Mesenchymal stem cell (in vitro differentiated cells and primary cell): ENCODE measurements at regions not wholly inside any gene's neighbourhood (a gene's known extent, or its start where the extent isn't known, plus 50 kb on each side); places are given as distances from the start of the nearest gene placed in this dataset.
"Not testable (repeated sequence)": the region's sequence is repeated elsewhere in the genome, so short reads cannot be mapped to it uniquely, and the experiment has no call there.

Experiments used
- DNase-seq: peaks from one replicate; pipeline ENCODE4 v3.0.0-alpha.2; 2013
- H2AFZ ChIP-seq: one replicate; pipeline ENCODE4 v1.6.1; 2013; ENCODE audit warnings: low read depth, mild to moderate bottlenecking, control low read depth, inconsistent platforms, low read length, moderate library complexity
- H2AK5ac ChIP-seq: 2 replicates; pipeline ENCODE4 v1.6.1; 2013; ENCODE audit warnings: low read length, moderate library complexity, mild to moderate bottlenecking, inconsistent platforms; ENCODE audit not compliant: severe bottlenecking
- H2BK120ac ChIP-seq: one replicate; pipeline ENCODE4 v1.6.1; 2013; ENCODE audit warnings: low read depth, mild to moderate bottlenecking, inconsistent platforms, low read length, moderate library complexity
- H2BK12ac ChIP-seq, 2 experiments: one replicate each; pipeline ENCODE4 v1.6.1; 2013; ENCODE audit warnings: inconsistent platforms in 2 of 2, low read length in 2 of 2, mild to moderate bottlenecking in 2 of 2, moderate library complexity in 2 of 2, control low read depth in 1 of 2
- H2BK15ac ChIP-seq: one replicate; pipeline ENCODE4 v1.6.1; 2013; ENCODE audit warnings: mild to moderate bottlenecking, low read depth, inconsistent platforms; ENCODE audit not compliant: poor library complexity, severe bottlenecking
- H2BK5ac ChIP-seq: 2 replicates; pipeline ENCODE4 v1.6.1; 2013; ENCODE audit warnings: low read depth, mild to moderate bottlenecking, low read length, control low read depth, inconsistent platforms; ENCODE audit not compliant: poor library complexity, severe bottlenecking
- H3K14ac ChIP-seq, 2 experiments: one replicate each; pipeline ENCODE4 v1.6.1; 2013; ENCODE audit warnings: inconsistent platforms in 2 of 2, low read length in 2 of 2, control low read depth in 1 of 2, mild to moderate bottlenecking in 1 of 2, moderate library complexity in 1 of 2
- H3K18ac ChIP-seq, 2 experiments: one replicate each; pipeline ENCODE4 v1.6.1; 2013; ENCODE audit warnings: inconsistent platforms in 2 of 2, low read length in 2 of 2, control low read depth in 1 of 2, low read depth in 1 of 2, mild to moderate bottlenecking in 1 of 2
- H3K23ac ChIP-seq, 2 experiments: one replicate each; pipeline ENCODE4 v1.6.1; 2013; ENCODE audit warnings: inconsistent platforms in 2 of 2, low read length in 2 of 2, mild to moderate bottlenecking in 2 of 2, moderate library complexity in 2 of 2, control low read depth in 1 of 2
- H3K27ac ChIP-seq: 2 replicates; pipeline ENCODE4 v1.5.1; 2013; ENCODE audit warnings: mild to moderate bottlenecking, moderate library complexity, low read length, control low read depth, inconsistent platforms; ENCODE audit not compliant: poor library complexity, severe bottlenecking
- H3K27me3 ChIP-seq, 2 experiments: 2 replicates each; pipeline versions ENCODE4 v1.6.1 to v1.7.0; 2013; ENCODE audit warnings: low read length in 2 of 2, mild to moderate bottlenecking in 2 of 2, moderate library complexity in 2 of 2, control low read depth in 1 of 2, inconsistent platforms in 1 of 2; ENCODE audit not compliant: control insufficient read depth in 1 of 2, insufficient read depth in 1 of 2
- H3K36me3 ChIP-seq, 2 experiments: 2 replicates each; pipeline versions ENCODE4 v1.6.1 to v1.7.0; 2013; ENCODE audit warnings: low read length in 2 of 2, control low read depth in 1 of 2, inconsistent platforms in 1 of 2, low read depth in 1 of 2, mild to moderate bottlenecking in 1 of 2; ENCODE audit not compliant: insufficient read depth in 2 of 2, control insufficient read depth in 1 of 2
- H3K4ac ChIP-seq, 2 experiments: one replicate each; pipeline ENCODE4 v1.6.1; 2013; ENCODE audit warnings: inconsistent platforms in 2 of 2, low read length in 2 of 2, mild to moderate bottlenecking in 2 of 2, moderate library complexity in 2 of 2, control low read depth in 1 of 2, low read depth in 1 of 2
- H3K4me1 ChIP-seq: 2 replicates; pipeline ENCODE4 v1.6.1; 2013; ENCODE audit warnings: low read depth, low read length, control low read depth; ENCODE audit not compliant: control insufficient read depth, insufficient read depth
- H3K4me2 ChIP-seq: 2 replicates; pipeline ENCODE4 v1.6.1; 2013; ENCODE audit warnings: low read length, mild to moderate bottlenecking, inconsistent platforms; ENCODE audit not compliant: poor library complexity, severe bottlenecking
- H3K4me3 ChIP-seq, 2 experiments: 2 replicates each; pipeline versions ENCODE4 v1.5.1 to v1.7.0; 2013; ENCODE audit warnings: low read length in 2 of 2, mild to moderate bottlenecking in 2 of 2, control low read depth in 1 of 2, low read depth in 1 of 2; ENCODE audit not compliant: insufficient read depth in 1 of 2
- H3K79me1 ChIP-seq: replicated peaks from 2 replicates; pipeline ENCODE4 v1.6.1; 2013; ENCODE audit warnings: mild to moderate bottlenecking, control low read depth, low read length, inconsistent platforms; ENCODE audit not compliant: poor library complexity, severe bottlenecking
- H3K9ac ChIP-seq: 2 replicates; pipeline ENCODE4 v1.7.0; 2013; ENCODE audit warnings: mild to moderate bottlenecking, low read length, moderate library complexity
- H3K9me3 ChIP-seq: 2 replicates; pipeline ENCODE4 v1.7.0; 2013; ENCODE audit warnings: mild to moderate bottlenecking, low read length; ENCODE audit not compliant: control insufficient read depth
- H4K8ac ChIP-seq: one replicate; pipeline ENCODE4 v1.6.1; 2013; ENCODE audit warnings: inconsistent platforms, mild to moderate bottlenecking, low read length, moderate library complexity
- H4K91ac ChIP-seq: one replicate; pipeline ENCODE4 v1.6.1; 2013; ENCODE audit warnings: mild to moderate bottlenecking, low read length, inconsistent platforms
- WGBS: methylation state at CpG from one replicate; pipeline ENCODE4 v1.1.7; 2013; ENCODE audit warnings: mixed read lengths; 5-methylcytosine and 5-hydroxymethylcytosine counted together

DNA sequence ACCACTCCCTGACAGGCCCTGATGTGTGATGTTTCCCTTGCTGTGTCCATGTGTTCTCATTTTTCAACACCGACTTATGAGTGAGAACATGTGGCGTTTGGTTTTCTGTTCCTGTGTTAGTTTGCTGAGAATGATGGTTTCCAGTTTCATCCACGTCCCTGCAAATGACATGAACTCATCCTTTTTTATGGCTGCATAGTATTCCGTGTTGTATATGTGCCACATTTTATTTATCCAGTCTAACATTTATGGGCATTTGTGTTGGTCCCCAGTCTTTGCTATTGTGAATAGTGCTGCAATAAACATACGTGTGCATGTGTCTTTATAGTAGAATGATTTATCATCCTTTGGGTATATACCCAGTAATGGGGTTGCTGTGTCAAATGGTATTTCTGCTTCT lies 830.3 kb upstream of the ADGRB3 start:
- not testable (repeated sequence) for H3K27me3 ChIP-seq, H3K14ac ChIP-seq, H4K91ac ChIP-seq, H2AK5ac ChIP-seq, H3K9ac ChIP-seq, H4K8ac ChIP-seq, H3K18ac ChIP-seq, DNase-seq, H3K23ac ChIP-seq, H2BK15ac ChIP-seq, H3K27ac ChIP-seq, H3K4ac ChIP-seq, H3K4me1 ChIP-seq, H3K36me3 ChIP-seq, H3K4me2 ChIP-seq, H2AFZ ChIP-seq, H2BK5ac ChIP-seq, H2BK120ac ChIP-seq, H3K79me1 ChIP-seq, H2BK12ac ChIP-seq, H3K4me3 ChIP-seq
- 82% methylated on average over 4 of the region's 5 CpGs for WGBS
- peaks cover 26% of the 10 kb centered on the region for H3K9me3 ChIP-seq

DNA sequence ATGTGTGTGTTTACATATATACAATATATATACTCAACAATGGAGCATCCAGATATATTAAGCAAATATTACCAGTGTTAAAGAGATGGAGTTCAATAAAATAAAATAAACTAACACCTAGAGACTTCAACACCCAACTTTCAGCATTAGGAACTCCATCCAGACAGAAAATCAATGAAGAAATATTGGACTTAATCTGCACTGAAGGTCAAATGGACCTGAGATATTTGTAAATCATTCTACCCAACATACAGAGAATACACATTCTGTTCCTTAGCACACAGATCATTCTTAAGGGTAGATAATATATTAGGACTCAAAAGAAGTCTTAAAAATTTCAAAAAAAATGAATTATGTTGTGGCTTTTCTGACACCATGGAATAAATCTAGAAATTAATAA lies 832.3 kb upstream of the ADGRB3 start:
- no peaks in the 10 kb centered on the region for H3K36me3 ChIP-seq
- no peak overlapping the region for H4K8ac ChIP-seq
- no peak overlapping the region for H3K14ac ChIP-seq
- H2AFZ ChIP-seq = no peak overlapping the region
- no peak overlapping the region for H4K91ac ChIP-seq
- no peak overlapping the region for H2AK5ac ChIP-seq
- no peak overlapping the region for H3K27ac ChIP-seq
- no peak overlapping the region for H3K9ac ChIP-seq
- H3K79me1 ChIP-seq = no peaks in the 10 kb centered on the region
- DNase-seq = no peak
- H2BK12ac ChIP-seq = no peak overlapping the region
- no peak overlapping the region for H2BK15ac ChIP-seq
- no peak overlapping the region for H3K4ac ChIP-seq
- no peak overlapping the region for H3K18ac ChIP-seq
- no peak overlapping the region for H3K4me3 ChIP-seq
- H3K9me3 ChIP-seq = peaks cover 31% of the 10 kb centered on the region
- no peak overlapping the region for H3K23ac ChIP-seq
- H2BK120ac ChIP-seq = no peak overlapping the region
- no peaks in the 10 kb centered on the region for H3K4me1 ChIP-seq
- no peaks in the 10 kb centered on the region for H3K27me3 ChIP-seq
- H2BK5ac ChIP-seq = no peak overlapping the region
- no peak overlapping the region for H3K4me2 ChIP-seq

DNA sequence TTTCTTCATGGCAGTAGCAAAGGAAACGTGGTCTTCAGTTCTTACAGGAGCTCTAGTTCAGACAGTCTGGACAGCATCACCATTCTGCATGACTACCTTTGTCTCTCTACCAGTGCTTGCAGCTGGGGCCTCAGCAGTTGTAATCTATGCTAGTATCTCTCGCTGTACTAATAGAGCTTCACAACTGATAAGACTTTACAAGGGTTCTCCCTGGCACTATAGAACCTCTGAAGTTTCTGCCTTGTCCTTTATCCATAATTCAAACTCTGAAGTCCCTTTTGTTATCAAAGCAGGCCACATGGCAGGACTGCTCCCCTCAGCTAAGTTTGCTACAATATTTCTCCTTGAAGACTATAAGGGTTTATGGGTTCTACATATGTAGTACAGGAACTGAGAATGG lies 842.1 kb upstream of the ADGRB3 start:
- H3K27ac ChIP-seq = no peak overlapping the region
- no peak overlapping the region for H2BK15ac ChIP-seq
- H3K18ac ChIP-seq = no peak overlapping the region
- H4K8ac ChIP-seq = no peak overlapping the region
- H3K4me1 ChIP-seq = no peaks in the 10 kb centered on the region
- no peaks in the 10 kb centered on the region for H3K36me3 ChIP-seq
- H2AFZ ChIP-seq = no peak overlapping the region
- no peaks in the 10 kb centered on the region for H3K79me1 ChIP-seq
- H4K91ac ChIP-seq = no peak overlapping the region
- no peak overlapping the region for H3K4ac ChIP-seq
- peaks cover 3% of the 10 kb centered on the region for H3K9me3 ChIP-seq
- H3K4me2 ChIP-seq = no peak overlapping the region
- DNase-seq = no peak
- 17% methylated on average over 2 of the region's 2 CpGs for WGBS
- H3K9ac ChIP-seq = no peak overlapping the region
- no peaks in the 10 kb centered on the region for H3K27me3 ChIP-seq
- no peak overlapping the region for H3K4me3 ChIP-seq
- no peak overlapping the region for H3K23ac ChIP-seq
- H2BK12ac ChIP-seq = no peak overlapping the region
- no peak overlapping the region for H2BK5ac ChIP-seq
- no peak overlapping the region for H2BK120ac ChIP-seq
- H3K14ac ChIP-seq = no peak overlapping the region
- no peak overlapping the region for H2AK5ac ChIP-seq

DNA sequence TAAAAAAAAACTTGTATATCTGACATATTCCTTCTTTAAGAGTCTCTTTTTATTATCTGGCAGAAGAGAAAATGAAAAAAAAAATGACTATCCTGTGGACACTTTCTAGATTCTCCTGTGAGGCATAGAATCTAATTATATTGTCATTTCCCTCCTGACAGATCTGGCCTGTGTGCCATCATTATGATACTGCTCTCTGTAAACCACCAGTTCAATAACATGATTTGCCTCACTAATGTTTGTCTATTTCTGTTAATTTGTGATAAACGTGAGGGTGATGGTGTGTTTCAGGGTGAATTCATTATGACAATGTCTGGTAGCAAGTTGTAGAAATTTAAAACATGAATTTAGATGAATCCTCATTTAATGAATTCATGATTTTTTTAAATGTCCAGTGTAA lies 844.5 kb upstream of the ADGRB3 start:
- Histone ChIP-seq H3K4me1 (no peaks in the 10 kb centered on the region), H2BK120ac (no peak overlapping the region), H2BK5ac (no peak overlapping the region), H2AK5ac (no peak overlapping the region), H2AFZ (no peak overlapping the region), H3K18ac (no peak overlapping the region), H4K8ac (no peak overlapping the region), H3K23ac (no peak overlapping the region), H3K4me2 (no peak overlapping the region), H3K4me3 (no peak overlapping the region), H3K9me3 (peaks cover 3% of the 10 kb centered on the region), H3K14ac (no peak overlapping the region), H3K9ac (no peak overlapping the region), H2BK12ac (no peak overlapping the region), H3K27me3 (no peaks in the 10 kb centered on the region), H3K36me3 (no peaks in the 10 kb centered on the region), H3K27ac (no peak overlapping the region), H2BK15ac (no peak overlapping the region), H3K79me1 (no peaks in the 10 kb centered on the region), H4K91ac (no peak overlapping the region), H3K4ac (no peak overlapping the region)
- no peak for DNase-seq
- WGBS = 78% methylated on average over 1 of the region's 1 CpG
